ENCODE measurements at regions not wholly inside any gene's neighbourhood (a gene's known extent, or its start where the extent isn't known, plus 50 kb on each side); places are given as distances from the start of the nearest gene placed in this dataset.

GRCh38 chr1:39154553-39155421 lies 49.7 kb upstream of the MACF1 start:
- DNase-seq (ENCODE audit: extremely low read depth in 1 of 11, low read depth in 9 of 11, low spot score in 4 of 11) = no peak
